ENCODE measurements at regions not wholly inside any gene's neighbourhood (a gene's known extent, or its start where the extent isn't known, plus 50 kb on each side); places are given as distances from the start of the nearest gene placed in this dataset.

GRCh38 chr13:79070343-79070974 lies 335.6 kb downstream of the RBM26 start:
- no peak overlapping the region for H2BK15ac ChIP-seq (ENCODE audit: low read length)
- FAIRE-seq: no peak
- no peaks in the 10 kb centered on the region for H3K23me2 ChIP-seq (ENCODE audit: low read depth, low read length)
- H3K79me2 ChIP-seq (ENCODE audit: control insufficient read depth in 1 of 2, insufficient read depth in 2 of 2, low read length in 2 of 2): no peaks in the 10 kb centered on the region
- no peak overlapping the region for H3K14ac ChIP-seq (ENCODE audit: insufficient read length)
- ChIA-PET POLR2A (ENCODE audit: partially characterized antibody) (no interaction called here), CTCF (ENCODE audit: partially characterized antibody) (interaction anchor here (1.0 kb wide), 2 partner anchors 92 to 830 kb away, joined by 3 read pairs; no protein-coding TSS in a partner anchor)
- no peak for TF ChIP-seq SP4 (IDR thresholded peaks at IDR 0.05; ENCODE audit: low read length)
- H3K23ac ChIP-seq (ENCODE audit: insufficient read length): no peak overlapping the region
- H4K20me1 ChIP-seq (replicated peaks in 1 of 2; ENCODE audit: control insufficient read depth in 1 of 2, insufficient read depth in 2 of 2, low read length in 2 of 2): no peaks in the 10 kb centered on the region
- H3K9ac ChIP-seq (replicated peaks in 1 of 4; ENCODE audit: extremely low read depth in 1 of 4, low read depth in 3 of 4, low read length in 3 of 4): no peak overlapping the region
- H3K36me3 ChIP-seq (ENCODE audit: control insufficient read depth in 2 of 4, insufficient read depth in 4 of 4, low read length in 3 of 4): no peaks in the 10 kb centered on the region
- H2BK12ac ChIP-seq (ENCODE audit: low read depth, low read length): no peak overlapping the region
- 74% methylated on average over 4 of the region's 4 CpGs; no CpG with 5 or more reads in 1 of the 2 experiments for whole genome bisulfite sequencing, 2 experiments (ENCODE audit: extremely low coverage in 1 of 2, insufficient coverage in 1 of 2, insufficient read length in 1 of 2, insufficient replicate concordance in 2 of 2, low coverage in 1 of 2, low lambda C conversion rate in 2 of 2, missing lambda C conversion rate in 1 of 2)
- H2AK5ac ChIP-seq (ENCODE audit: low read depth, low read length): no peak overlapping the region
- H3K4me3 ChIP-seq (ENCODE audit: extremely low read depth in 1 of 4, insufficient read depth in 2 of 4, low read depth in 3 of 4, low read length in 4 of 4): no peak overlapping the region
- H3K9me3 ChIP-seq (ENCODE audit: insufficient read depth in 2 of 2, low read depth in 1 of 2, low read length in 1 of 2): no peaks in the 10 kb centered on the region
- H2BK20ac ChIP-seq (ENCODE audit: low read length): no peak overlapping the region
- H4K8ac ChIP-seq (ENCODE audit: extremely low read depth, insufficient read depth, low read length): no peak overlapping the region
- H3K18ac ChIP-seq (ENCODE audit: extremely low read depth, low read length): no peak overlapping the region
- no peaks in the 10 kb centered on the region for H3K27me3 ChIP-seq (replicated peaks in 1 of 4; ENCODE audit: control insufficient read depth in 3 of 4, extremely low read depth in 1 of 4, insufficient read depth in 3 of 4, low read length in 3 of 4)
- no peak overlapping the region for H4K5ac ChIP-seq (ENCODE audit: insufficient read length, low read depth, low read length)
- peaks cover 0 to 2% (median 0%) of the 10 kb centered on the region in 4 experiments; a peak in 1 of 7 replicates for H3K4me1 ChIP-seq (replicated peaks in 1 of 4; ENCODE audit: control insufficient read depth in 3 of 4, insufficient read depth in 4 of 4, low read length in 3 of 4)
- no peak overlapping the region for H3K4me2 ChIP-seq (ENCODE audit: insufficient read depth in 1 of 2, low read depth in 2 of 2, low read length in 2 of 2)
- H3K56ac ChIP-seq (replicated peaks; ENCODE audit: insufficient read length, low read depth, low read length): no peak overlapping the region
- H2BK120ac ChIP-seq (replicated peaks; ENCODE audit: low read depth, low read length): no peak overlapping the region
- no peak overlapping the region for H3K27ac ChIP-seq (ENCODE audit: low read depth, low read length)
- H2BK5ac ChIP-seq (ENCODE audit: low read depth, low read length): no peak overlapping the region
- H3K4ac ChIP-seq (replicated peaks; ENCODE audit: insufficient read length, low read depth, low read length): no peak overlapping the region
- no peak overlapping the region for H2AFZ ChIP-seq (ENCODE audit: low read length)
- no peak for DNase-seq (ENCODE audit: low read depth in 1 of 2, low spot score in 2 of 2)
- no peak overlapping the region for H4K91ac ChIP-seq (replicated peaks; ENCODE audit: insufficient read length, low read length)
- H3K79me1 ChIP-seq (ENCODE audit: low read depth, low read length): no peaks in the 10 kb centered on the region

Measured in H1 (cell line).